ENCODE measurements at regions not wholly inside any gene's neighbourhood (a gene's known extent, or its start where the extent isn't known, plus 50 kb on each side); places are given as distances from the start of the nearest gene placed in this dataset.

DNA sequence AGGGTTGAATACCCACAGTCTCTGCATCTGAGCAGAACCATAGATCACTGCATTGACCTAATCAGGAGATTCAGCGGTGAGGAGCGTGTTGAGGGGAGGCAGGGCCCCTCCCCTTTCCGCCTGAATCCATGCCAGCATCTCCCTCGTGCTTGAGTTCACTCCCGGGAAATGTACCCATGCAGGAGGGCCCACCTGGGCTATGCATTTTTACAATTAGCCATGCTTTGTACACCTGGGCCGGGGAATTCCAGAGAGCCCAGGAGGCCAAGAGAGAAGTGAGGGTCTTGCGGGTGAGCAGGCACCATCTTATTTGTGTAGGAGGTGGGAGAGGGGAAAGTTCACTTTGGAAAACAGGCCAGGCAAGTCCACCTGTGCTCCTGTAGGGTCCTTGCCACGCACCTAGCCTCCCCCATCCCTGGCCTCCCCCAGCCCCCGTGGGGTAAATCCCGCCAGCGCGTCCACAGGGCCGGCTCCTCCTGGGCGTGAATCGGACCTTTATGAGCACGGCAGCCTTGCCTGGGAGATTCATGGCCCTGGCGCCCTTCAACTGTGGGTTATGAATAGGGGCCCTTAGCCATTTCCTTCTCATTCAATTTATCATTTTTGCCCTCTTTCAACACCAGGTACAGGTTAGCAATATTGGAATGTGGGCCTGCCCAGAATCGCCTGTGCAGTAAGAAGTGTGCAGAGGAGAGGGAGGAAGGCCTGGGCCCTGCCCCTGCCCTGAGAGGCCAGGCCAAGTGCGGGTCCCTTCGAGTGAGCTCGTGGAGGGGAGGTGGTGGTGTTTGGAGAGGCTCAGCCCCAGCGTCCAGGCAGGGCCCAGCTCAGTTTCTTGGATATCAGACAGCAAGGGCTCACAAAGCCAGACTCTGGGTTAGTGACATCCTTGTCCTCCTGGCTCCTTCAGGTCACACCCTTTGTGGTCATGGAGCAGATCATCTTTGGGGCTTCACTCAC, 84.4 kb upstream of the ACTRT2 start:
- Histone ChIP-seq H3K4me3 (no peak overlapping the region), H3K36me3 (peaks cover 0 to 5% (median 0%) of the 10 kb centered on the region in 3 donors), H3K27ac (no peak overlapping the region), H3K27me3 (no peaks in the 10 kb centered on the region), H3K4me1 (no peaks in the 10 kb centered on the region), H3K9me3 (peaks cover 0 to 20% (median 17%) of the 10 kb centered on the region in 3 donors)
- TF ChIP-seq, protein P1, sequence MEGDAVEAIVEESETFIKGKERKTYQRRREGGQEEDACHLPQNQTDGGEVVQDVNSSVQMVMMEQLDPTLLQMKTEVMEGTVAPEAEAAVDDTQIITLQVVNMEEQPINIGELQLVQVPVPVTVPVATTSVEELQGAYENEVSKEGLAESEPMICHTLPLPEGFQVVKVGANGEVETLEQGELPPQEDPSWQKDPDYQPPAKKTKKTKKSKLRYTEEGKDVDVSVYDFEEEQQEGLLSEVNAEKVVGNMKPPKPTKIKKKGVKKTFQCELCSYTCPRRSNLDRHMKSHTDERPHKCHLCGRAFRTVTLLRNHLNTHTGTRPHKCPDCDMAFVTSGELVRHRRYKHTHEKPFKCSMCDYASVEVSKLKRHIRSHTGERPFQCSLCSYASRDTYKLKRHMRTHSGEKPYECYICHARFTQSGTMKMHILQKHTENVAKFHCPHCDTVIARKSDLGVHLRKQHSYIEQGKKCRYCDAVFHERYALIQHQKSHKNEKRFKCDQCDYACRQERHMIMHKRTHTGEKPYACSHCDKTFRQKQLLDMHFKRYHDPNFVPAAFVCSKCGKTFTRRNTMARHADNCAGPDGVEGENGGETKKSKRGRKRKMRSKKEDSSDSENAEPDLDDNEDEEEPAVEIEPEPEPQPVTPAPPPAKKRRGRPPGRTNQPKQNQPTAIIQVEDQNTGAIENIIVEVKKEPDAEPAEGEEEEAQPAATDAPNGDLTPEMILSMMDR (IDR thresholded peaks at IDR 0.05) = no peak
- intact Hi-C loops (cut with DNase I; ENCODE audit: low total_unique reads) = no loop called here
- DNase-seq = no peak

DNA sequence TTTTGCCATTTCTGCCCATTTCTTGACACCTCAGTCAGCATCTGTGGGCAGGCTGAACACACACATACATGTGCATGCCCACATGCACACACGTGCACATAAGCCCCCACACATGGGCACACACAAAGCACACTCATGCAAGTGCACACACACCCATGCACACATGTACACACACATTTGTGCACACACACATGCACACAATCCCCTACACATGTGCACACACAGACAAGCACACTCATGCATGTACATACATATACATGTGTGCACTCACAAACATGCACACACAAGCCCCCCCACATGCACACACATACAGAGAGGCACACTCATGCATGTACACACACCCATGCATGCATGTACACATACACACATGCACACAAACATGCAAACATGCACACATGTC, 83.5 kb upstream of the ACTRT2 start:
- peaks cover 0 to 5% (median 0%) of the 10 kb centered on the region in 3 donors for H3K36me3 ChIP-seq
- no peak overlapping the region for H3K4me3 ChIP-seq
- TF ChIP-seq, protein P1 (IDR thresholded peaks at IDR 0.05) = no peak
- H3K27ac ChIP-seq = no peak overlapping the region
- H3K4me1 ChIP-seq = no peaks in the 10 kb centered on the region
- DNase-seq = no peak
- no peaks in the 10 kb centered on the region for H3K27me3 ChIP-seq
- H3K9me3 ChIP-seq = peaks cover 0 to 23% (median 17%) of the 10 kb centered on the region in 3 donors
- intact Hi-C loops (cut with DNase I; ENCODE audit: low total_unique reads) = no loop called here

GRCh38 chr1:2939041-2939552, 82.2 kb upstream of the ACTRT2 start:
- DNase-seq = no peak
- H3K9me3 ChIP-seq = peaks cover 0 to 23% (median 17%) of the 10 kb centered on the region in 3 donors
- peaks cover 0 to 5% (median 0%) of the 10 kb centered on the region in 3 donors for H3K36me3 ChIP-seq
- intact Hi-C loops (cut with DNase I; ENCODE audit: low total_unique reads) = no loop called here
- H3K4me3 ChIP-seq = no peak overlapping the region
- TF ChIP-seq, protein P1 (IDR thresholded peaks at IDR 0.05) = no peak
- H3K27ac ChIP-seq = no peak overlapping the region
- H3K4me1 ChIP-seq = no peaks in the 10 kb centered on the region
- no peaks in the 10 kb centered on the region for H3K27me3 ChIP-seq

GRCh38 chr1:2940178-2940577, 81.1 kb upstream of the ACTRT2 start:
- H3K4me3 ChIP-seq = no peak overlapping the region
- H3K4me1 ChIP-seq = no peaks in the 10 kb centered on the region
- H3K9me3 ChIP-seq = peaks cover 0 to 23% (median 17%) of the 10 kb centered on the region in 3 donors
- no peaks in the 10 kb centered on the region for H3K27me3 ChIP-seq
- H3K27ac ChIP-seq = no peak overlapping the region
- TF ChIP-seq, protein P1 (IDR thresholded peaks at IDR 0.05) = no peak
- DNase-seq = no peak
- peaks cover 0 to 5% (median 0%) of the 10 kb centered on the region in 3 donors for H3K36me3 ChIP-seq
- intact Hi-C loops (cut with DNase I; ENCODE audit: low total_unique reads) = no loop called here

- H3K36me3 ChIP-seq = peaks cover 0 to 5% (median 0%) of the 10 kb centered on the region in 3 donors
- H3K27me3 ChIP-seq = peaks cover 0 to 3% of the 10 kb centered on the region in 2 donors
- no peak overlapping the region for H3K4me3 ChIP-seq
- peaks cover 0 to 23% (median 17%) of the 10 kb centered on the region in 3 donors for H3K9me3 ChIP-seq
- no peak for DNase-seq
- intact Hi-C loops (cut with DNase I; ENCODE audit: low total_unique reads) = no loop called here
- TF ChIP-seq, protein P1 (IDR thresholded peaks at IDR 0.05) = no peak
- H3K27ac ChIP-seq = no peak overlapping the region
- H3K4me1 ChIP-seq = no peaks in the 10 kb centered on the region
Measured at GRCh38 chr1:2941040-2941439, 80.2 kb upstream of the ACTRT2 start.
